ENCODE measurements at regions not wholly inside any gene's neighbourhood (a gene's known extent, or its start where the extent isn't known, plus 50 kb on each side); places are given as distances from the start of the nearest gene placed in this dataset.
"Not testable (repeated sequence)": the region's sequence is repeated elsewhere in the genome, so short reads cannot be mapped to it uniquely, and the experiment has no call there.

- TF ChIP-seq CTCF (IDR thresholded peaks at IDR 0.05; ENCODE audit: low read depth, low read length); MAX (IDR thresholded peaks at IDR 0.05; ENCODE audit: low read depth, low read length); POLR2A (IDR thresholded peaks at IDR 0.05; ENCODE audit: extremely low read depth, insufficient read length): not testable (repeated sequence)
These were observed 73.8 kb upstream of the HGF start for GRCh38 chr7:81843657-81844056.

Measured in NB4 (cell line).